NT2/D1 (cell line): ENCODE measurements at regions not wholly inside any gene's neighbourhood (a gene's known extent, or its start where the extent isn't known, plus 50 kb on each side); places are given as distances from the start of the nearest gene placed in this dataset.

Experiments
- DNase-seq: peaks from one replicate; pipeline ENCODE4 v3.0.0-alpha.2; 2011; ENCODE audit warnings: low read depth, low spot score
- H3K27me3 ChIP-seq: 2 replicates; pipeline ENCODE4 v1.6.0; 2011; ENCODE audit warnings: mild to moderate bottlenecking; ENCODE audit not compliant: insufficient read length, insufficient read depth
- H3K36me3 ChIP-seq: 2 replicates; pipeline ENCODE4 v1.6.1; 2011; ENCODE audit warnings: mild to moderate bottlenecking, low read length, mixed read lengths; ENCODE audit not compliant: insufficient read depth, insufficient read length
- H3K4me1 ChIP-seq: 2 replicates; pipeline ENCODE4 v1.5.1; 2011; ENCODE audit not compliant: insufficient read depth, insufficient read length
- H3K4me3 ChIP-seq: 2 replicates; pipeline ENCODE4 v1.5.1; 2011; ENCODE audit warnings: low read depth; ENCODE audit not compliant: insufficient read length
- H3K9ac ChIP-seq: 2 replicates; pipeline ENCODE4 v1.6.0; 2011; ENCODE audit warnings: low read depth; ENCODE audit not compliant: insufficient read length
- H3K9me3 ChIP-seq: 2 replicates; pipeline ENCODE4 v1.5.1; 2011; ENCODE audit warnings: mild to moderate bottlenecking, low read length; ENCODE audit not compliant: insufficient read depth
- SUZ12 ChIP-seq: IDR thresholded peaks from 2 replicates; pipeline ENCODE4 v1.6.1; 2011; ENCODE audit not compliant: insufficient read length, insufficient read depth; ENCODE audit errors: extremely low read depth
- YY1 ChIP-seq: IDR thresholded peaks from 2 replicates; pipeline ENCODE4 v1.6.1; 2011; ENCODE audit not compliant: insufficient read length, insufficient read depth
- ZNF274 ChIP-seq: IDR thresholded peaks from 2 replicates; pipeline ENCODE4 v1.6.1; 2011; ENCODE audit warnings: mild to moderate bottlenecking, low read depth, low read length

- Histone ChIP-seq H3K4me3 (no peak overlapping the region), H3K36me3 (no peaks in the 10 kb centered on the region), H3K27me3 (no peaks in the 10 kb centered on the region), H3K4me1 (no peaks in the 10 kb centered on the region), H3K9me3 (no peaks in the 10 kb centered on the region), H3K9ac (no peak overlapping the region)
- DNase-seq: no peak
- TF ChIP-seq ZNF274 (no peak), SUZ12 (no peak), YY1 (no peak)
Observed at GRCh38 chr4:115852767-115853091, 739.3 kb upstream of the NDST4 start.

- peak; percentile 59 for DNase-seq
- H3K27me3 ChIP-seq: no peaks in the 10 kb centered on the region
- no peaks in the 10 kb centered on the region for H3K4me1 ChIP-seq
- H3K9me3 ChIP-seq: no peaks in the 10 kb centered on the region
- no peak overlapping the region for H3K9ac ChIP-seq
- H3K36me3 ChIP-seq: no peaks in the 10 kb centered on the region
- TF ChIP-seq SUZ12 (no peak), ZNF274 (no peak), YY1 (no peak)
- no peak overlapping the region for H3K4me3 ChIP-seq
Observed at GRCh38 chr4:115851918-115852766, 738.7 kb upstream of the NDST4 start.

- Histone ChIP-seq H3K9me3 (no peaks in the 10 kb centered on the region), H3K4me1 (no peaks in the 10 kb centered on the region), H3K27me3 (no peaks in the 10 kb centered on the region), H3K4me3 (no peak overlapping the region), H3K36me3 (no peaks in the 10 kb centered on the region), H3K9ac (no peak overlapping the region)
- no peak for DNase-seq
- no peak for TF ChIP-seq SUZ12
- no peak for TF ChIP-seq YY1
- TF ChIP-seq ZNF274: no peak
Observed at GRCh38 chr4:115850799-115851509, 737.5 kb upstream of the NDST4 start.

- Histone ChIP-seq H3K9ac (no peak overlapping the region), H3K27me3 (no peaks in the 10 kb centered on the region), H3K9me3 (no peaks in the 10 kb centered on the region), H3K4me1 (no peaks in the 10 kb centered on the region), H3K36me3 (no peaks in the 10 kb centered on the region), H3K4me3 (no peak overlapping the region)
- no peak for DNase-seq
- TF ChIP-seq YY1 (no peak), SUZ12 (no peak), ZNF274 (no peak)
Observed at GRCh38 chr4:115844180-115844579, 730.8 kb upstream of the NDST4 start.

- Histone ChIP-seq H3K36me3 (no peaks in the 10 kb centered on the region), H3K9me3 (no peaks in the 10 kb centered on the region), H3K4me1 (no peaks in the 10 kb centered on the region), H3K9ac (no peak overlapping the region), H3K4me3 (no peak overlapping the region), H3K27me3 (no peaks in the 10 kb centered on the region)
- TF ChIP-seq ZNF274: no peak
- TF ChIP-seq YY1: no peak
- no peak for TF ChIP-seq SUZ12
- no peak for DNase-seq
Observed at GRCh38 chr4:115841871-115842270, 728.5 kb upstream of the NDST4 start.

GRCh38 chr4:115834441-115834840 is 721.0 kb upstream of the NDST4 start:
- Histone ChIP-seq H3K9ac (no peak overlapping the region), H3K4me1 (no peaks in the 10 kb centered on the region), H3K4me3 (no peak overlapping the region), H3K36me3 (no peaks in the 10 kb centered on the region), H3K9me3 (no peaks in the 10 kb centered on the region; the same call in 1 of the 2 replicates), H3K27me3 (no peaks in the 10 kb centered on the region)
- DNase-seq: peak; percentile 18
- TF ChIP-seq YY1 (peak; percentile 14), ZNF274 (no peak)

- TF ChIP-seq ZNF274 (no peak), SUZ12 (no peak), YY1 (no peak)
- Histone ChIP-seq H3K4me1 (no peaks in the 10 kb centered on the region), H3K9me3 (no peaks in the 10 kb centered on the region), H3K36me3 (no peaks in the 10 kb centered on the region), H3K27me3 (no peaks in the 10 kb centered on the region), H3K9ac (no peak overlapping the region), H3K4me3 (no peak overlapping the region)
- no peak for DNase-seq
Observed at GRCh38 chr4:115824630-115825029, 711.2 kb upstream of the NDST4 start.
